NCI-H2171 (cell line): ENCODE measurements at regions not wholly inside any gene's neighbourhood (a gene's known extent, or its start where the extent isn't known, plus 50 kb on each side); places are given as distances from the start of the nearest gene placed in this dataset.
"Not testable (repeated sequence)": the region's sequence is repeated elsewhere in the genome, so short reads cannot be mapped to it uniquely, and the experiment has no call there.

ENCODE experiments used
- DNase-seq: peaks from one replicate; lab custom pipeline; 2025; lab: John Stamatoyannopoulos, UW

DNA sequence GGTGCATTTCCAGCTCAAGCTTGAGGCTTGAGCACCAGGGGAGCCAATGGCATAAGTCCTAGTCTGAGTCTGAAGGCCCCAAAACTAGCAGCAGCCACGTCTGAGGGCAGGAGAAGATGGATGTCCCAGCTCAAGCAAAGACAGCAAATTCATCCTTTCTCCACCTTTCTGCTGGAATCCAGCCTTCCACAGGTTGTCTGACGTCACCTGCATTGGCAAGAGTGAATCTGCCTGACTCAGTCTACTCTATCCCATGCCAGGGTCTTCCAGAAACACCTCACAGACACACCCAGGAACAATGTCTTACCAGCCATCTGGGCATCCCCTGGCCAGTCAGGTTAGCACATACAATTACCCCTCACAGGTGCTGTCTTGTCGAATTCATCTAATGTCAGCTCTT lies 76.2 kb upstream of the SOX11 start:
- DNase-seq, result no peak

DNA sequence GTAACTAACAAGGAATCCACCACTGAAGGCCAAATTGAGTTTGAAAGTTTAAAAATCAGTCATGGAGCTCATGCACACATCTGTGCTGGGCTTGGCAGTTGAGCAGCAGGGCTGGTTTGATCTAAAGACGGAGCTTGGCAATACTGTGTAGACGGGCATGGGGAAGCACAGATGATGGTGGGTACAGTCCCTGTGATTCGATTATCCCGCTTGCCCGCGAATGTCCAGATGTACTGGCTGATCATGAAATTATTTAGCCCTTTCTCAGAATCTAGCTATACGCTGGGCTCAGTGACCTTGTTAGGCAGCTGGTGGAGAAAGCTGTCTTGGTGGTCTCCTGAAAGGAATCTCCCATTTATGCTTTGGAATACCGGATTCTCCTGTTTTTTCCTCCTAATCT lies 74.8 kb upstream of the SOX11 start:
- DNase-seq, result no peak

- no peak for DNase-seq
These were observed 74.4 kb upstream of the SOX11 start for GRCh38 chr2:5617796-5618195.

GRCh38 chr2:5618271-5618670 lies 73.9 kb upstream of the SOX11 start:
- DNase-seq, result no peak

GRCh38 chr2:5625556-5626065 lies 66.6 kb upstream of the SOX11 start:
- DNase-seq, result not testable (repeated sequence)

GRCh38 chr2:5628484-5628883 lies 63.7 kb upstream of the SOX11 start:
- not testable (repeated sequence) for DNase-seq

DNA sequence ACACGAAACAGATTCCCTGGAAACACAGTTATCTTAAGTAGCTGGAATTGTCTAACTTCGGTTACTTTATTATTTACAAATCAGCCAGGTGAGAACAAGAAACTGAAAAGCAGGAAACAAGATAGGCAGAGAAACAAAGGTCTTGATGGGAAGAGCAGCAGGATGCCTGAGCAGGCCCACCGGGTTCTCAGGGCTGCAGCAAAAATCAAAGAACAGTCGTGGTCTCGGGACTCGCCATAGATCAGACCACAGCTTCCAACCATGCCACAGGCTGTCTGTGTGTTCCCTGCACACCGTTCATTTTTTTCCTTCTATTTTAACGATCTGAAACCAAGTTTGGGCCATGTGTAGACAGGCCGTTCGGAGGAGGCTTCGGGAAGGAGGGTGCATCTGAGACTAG lies 62.7 kb upstream of the SOX11 start:
- DNase-seq, result not testable (repeated sequence)

DNA sequence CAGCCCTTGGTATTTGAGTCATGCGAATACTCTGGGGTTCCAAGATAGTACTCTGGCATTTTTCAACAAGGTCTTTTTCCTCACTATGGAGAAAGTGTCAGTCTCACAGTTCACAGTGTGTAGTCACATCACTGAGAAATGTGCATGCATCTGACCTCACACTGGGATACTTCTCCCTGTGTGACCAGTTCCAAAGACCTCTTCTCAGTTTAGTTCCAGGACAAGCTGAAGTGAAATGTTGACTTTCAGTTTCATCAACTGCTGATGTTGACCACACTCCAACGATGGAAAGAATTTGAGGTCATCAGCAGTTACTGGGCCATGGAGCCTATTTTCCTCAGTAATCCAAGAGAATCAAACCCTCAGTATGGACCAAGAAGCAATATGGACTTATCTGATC lies 55.1 kb upstream of the SOX11 start:
- not testable (repeated sequence) for DNase-seq
